Activated CD4-positive, alpha-beta T cell treated with anti-CD3 and anti-CD28 coated beads, Interleukin-2, amount 50 U/mL, for 48 hours (primary cell): ENCODE measurements at regions not wholly inside any gene's neighbourhood (a gene's known extent, or its start where the extent isn't known, plus 50 kb on each side); places are given as distances from the start of the nearest gene placed in this dataset.

Experiments
- DNase-seq, 2 experiments: peaks; one replicate each; pipeline ENCODE4 v3.0.0-alpha.2; 2020

DNA sequence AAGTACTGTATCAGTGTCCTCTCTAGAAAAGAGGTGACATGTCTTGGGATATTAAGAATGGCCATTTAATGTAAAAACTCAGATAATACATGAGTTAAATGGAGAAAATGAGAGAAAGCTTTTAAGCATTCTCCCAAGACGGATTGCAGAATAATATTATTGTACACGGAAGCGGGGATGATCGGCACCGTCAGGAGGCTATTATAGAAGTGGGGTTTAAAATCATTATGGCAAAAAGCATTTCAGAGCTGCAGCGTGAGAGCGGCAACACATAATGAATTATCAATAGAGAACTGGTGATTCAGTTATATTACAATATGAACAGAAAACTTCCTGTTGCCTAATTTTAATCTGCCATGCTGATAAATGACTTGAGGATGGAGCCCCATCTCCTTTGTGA lies 261.7 kb upstream of the IRX3 start:
- DNase-seq: no peak

DNA sequence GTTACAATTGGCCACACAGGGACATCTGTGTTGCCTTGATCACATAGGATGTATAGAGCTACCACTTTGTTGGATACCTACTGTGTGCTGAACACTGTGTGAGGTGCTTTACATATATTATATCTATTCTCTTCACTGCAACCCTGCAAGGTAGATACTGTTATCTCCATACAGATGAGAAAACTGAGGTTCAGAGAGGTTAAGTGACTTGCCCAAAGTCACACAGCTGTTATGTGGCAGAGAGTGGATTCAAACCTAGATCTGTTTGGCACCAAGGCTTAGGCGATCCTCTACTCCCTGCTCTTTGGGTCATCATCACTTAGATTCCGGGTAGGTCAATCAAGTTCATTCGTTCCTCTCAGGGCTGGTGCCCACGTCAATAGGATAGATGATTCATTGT lies 260.5 kb upstream of the IRX3 start:
- no peak for DNase-seq

DNA sequence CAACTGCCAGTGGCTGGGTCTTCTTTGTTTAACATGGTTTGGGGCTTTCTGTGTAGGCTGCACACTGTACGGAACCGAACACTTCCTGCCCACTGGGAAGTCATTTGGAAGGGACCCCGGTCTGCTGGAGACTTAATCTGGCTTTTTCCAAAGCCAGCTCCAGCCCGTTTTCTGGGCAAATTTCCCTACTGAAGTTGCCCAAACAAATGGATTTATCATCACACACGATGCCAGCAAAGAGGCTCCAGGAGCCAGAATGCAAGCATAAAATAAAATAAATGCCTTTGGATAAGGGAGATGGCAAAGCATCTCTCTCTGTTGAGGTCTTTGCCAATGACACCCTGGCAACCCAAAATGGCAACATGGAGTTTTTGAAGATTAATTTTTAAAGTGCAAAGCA lies 259.9 kb upstream of the IRX3 start:
- DNase-seq: no peak

DNA sequence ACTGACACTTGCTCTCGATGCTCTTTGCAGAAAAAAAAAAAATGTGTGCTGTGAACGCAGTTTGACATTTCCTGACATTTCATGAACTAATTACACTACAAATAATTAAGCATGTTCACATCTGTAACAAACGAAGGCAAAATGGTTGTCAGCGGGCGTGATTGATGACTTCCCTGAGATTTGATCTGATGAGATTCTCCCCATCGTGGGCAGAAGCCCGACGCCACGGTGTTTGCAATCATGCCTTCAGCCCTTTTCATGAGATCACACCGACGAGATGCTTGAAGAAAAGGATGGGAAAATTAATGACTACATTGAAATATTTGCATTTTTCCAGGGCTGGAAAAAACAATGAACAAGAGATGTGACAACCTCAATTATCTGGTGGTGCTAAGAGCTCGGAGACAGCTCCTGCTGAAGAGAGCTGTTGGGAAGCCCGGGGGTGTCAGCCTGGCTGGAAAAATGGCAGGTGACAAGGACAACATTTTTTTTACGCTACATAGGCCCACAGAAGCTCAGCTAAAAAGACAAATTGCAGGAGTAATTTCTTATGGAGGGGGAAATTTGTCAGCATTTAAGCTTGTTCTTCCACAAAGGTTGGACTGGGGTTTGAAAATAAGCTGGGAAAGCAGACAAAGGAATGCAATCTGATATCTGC lies 259.4 kb upstream of the IRX3 start:
- no peak for DNase-seq

DNA sequence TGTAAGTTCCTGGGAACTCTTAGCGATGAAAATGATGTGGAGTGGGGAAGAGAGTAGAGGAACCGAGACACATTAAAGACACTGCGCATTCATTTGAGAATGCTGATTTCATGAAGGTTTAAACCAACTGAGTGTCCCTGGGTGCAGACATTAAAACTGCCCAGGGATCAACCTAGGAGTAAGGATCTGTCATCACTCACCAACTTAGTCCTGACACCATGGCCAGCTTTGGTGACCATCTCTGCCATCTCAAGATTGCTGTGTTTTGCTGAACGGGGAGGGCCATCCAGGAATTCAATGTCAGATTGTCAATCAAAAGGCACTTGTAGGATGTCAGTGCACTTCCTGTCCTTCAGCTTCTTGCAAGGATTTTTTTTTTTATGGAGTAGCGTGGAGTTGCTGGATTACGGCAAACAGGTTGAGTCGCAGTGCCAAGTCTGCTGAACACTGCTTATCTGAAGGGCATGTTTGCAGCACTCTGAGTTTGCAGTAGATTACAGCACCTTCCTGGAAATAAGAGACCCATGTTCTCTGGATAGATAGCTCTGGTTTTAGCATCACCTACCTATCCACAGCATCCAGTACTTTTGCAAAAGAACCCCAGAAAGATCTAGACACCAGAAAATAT lies 258.1 kb upstream of the IRX3 start:
- DNase-seq: no peak

DNA sequence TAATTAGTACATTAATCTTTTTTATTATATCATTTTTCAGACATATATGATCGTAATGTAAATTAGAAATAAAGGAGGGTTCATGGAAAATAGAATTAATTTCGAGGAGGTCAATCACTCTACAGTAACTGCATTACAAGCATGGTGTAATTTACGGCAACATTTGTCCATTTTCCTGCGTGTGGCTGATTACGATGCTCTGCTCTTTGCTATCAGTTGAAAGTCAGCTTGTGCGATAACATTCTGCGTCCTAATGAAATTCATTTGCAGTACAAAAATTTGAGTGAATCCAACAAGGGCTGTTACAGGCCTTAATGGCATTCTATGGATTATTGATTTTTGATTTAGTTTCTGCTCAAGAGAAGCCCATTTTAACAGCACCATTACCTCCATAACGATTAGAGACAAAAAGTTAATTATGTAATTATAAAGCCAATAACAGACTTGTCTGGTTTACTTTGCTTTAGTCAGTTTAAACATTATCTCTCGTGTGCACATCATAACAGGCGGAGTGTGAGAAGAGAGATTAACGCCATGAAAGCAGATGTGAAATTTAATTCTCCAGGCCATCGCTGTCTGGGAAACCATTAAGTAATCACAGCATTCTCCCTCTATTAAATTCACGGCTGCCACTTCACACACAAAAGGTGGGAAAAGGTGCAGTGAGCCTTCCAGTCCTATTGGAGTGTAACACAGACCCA lies 256.4 kb upstream of the IRX3 start:
- DNase-seq: no peak

DNA sequence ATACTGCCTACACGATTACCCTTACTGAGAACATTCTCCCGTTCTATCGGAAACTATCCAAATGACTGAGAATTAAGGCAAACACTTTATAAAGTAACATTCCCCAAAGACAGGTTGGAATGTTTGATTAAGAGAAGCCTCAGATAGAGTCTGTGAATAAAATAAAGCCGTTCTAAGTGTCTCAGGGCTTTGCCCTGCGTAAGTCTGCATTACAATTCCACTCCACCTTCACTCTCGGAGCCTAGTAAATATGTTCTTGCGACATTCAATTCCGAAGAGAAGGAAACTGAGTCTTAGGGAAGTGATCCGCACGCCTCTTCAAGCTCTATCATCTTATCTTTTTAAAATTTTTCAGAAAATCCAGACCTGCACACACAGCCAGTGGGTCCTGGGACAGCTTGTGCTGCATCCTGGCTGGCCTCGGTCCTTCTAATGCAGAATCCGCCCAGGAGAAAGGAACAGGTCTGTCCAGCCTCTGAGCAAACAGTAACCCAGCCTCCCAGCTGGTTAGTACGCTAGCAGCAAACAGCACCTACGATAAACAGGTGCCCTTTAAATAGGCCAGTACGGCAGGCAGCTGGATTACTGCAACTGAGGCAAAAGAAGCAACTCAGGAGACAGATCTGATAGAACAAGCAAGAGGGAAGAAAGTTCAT lies 254.1 kb upstream of the IRX3 start:
- DNase-seq: no peak

DNA sequence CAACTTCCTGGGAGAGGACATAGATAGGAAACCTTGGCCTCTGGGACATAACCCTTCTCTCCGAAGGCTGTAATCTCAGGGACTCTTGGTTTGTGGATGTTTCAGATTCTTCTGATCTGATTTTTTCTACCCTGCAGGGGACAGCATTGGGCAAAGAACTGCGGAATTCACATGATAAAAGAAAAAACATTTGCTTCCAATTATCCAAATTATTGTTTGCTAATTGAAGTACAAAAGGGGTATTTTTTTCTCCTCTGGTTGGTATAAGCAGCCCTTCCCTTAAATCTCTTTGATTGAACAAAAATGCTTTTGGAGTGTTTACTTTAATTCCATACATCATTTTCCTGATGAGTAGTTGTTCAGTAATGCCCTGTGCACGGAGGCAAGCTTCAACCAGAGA lies 251.7 kb upstream of the IRX3 start:
- no peak for DNase-seq

DNA sequence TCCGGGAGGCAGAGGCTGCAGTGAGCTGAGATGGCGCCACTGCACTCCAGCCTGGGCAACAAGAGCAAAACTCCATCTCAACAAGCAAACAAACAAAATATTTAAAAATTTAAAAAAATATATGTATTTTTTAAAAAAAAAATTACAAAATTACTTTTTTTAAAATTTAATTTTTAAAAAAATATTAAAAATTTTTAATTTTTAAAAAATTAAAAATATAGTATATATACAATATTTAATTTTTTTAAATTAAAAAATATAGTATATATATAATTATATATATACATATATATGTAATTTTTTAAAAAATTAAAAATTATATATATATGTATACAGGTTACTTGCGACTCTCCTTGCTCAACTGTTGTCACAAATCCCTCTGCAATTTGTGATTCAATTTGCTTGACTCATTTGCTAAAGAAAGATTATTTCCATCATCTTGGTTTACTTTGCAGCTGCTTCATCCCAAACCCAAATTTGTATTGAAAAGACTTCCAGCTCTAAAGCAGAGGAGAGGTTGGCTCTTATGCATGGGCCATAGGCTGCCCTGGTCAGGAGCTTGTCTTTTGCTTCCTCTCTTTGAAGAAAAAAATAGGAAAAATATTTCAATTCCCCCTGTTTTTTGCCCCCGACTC lies 247.4 kb upstream of the IRX3 start:
- no peak for DNase-seq

DNA sequence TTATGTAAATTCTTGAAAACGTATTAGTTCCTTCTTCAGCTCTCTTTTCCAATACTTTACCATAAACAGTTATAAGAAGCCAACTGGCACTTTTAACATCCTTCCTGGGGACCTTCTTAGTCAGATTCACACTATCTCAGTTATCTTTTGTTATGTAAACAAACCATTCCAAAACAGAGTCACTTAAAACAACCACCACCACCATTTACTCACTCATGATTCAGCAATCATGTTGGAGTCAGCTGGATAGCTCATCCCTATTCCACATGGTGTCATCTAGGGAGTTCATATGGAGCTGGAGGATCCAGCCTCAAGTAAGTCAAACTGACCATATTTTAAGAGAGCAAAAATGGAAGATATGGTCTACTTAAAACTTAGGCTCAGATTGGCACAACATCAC lies 240.3 kb upstream of the IRX3 start:
- DNase-seq: no peak

DNA sequence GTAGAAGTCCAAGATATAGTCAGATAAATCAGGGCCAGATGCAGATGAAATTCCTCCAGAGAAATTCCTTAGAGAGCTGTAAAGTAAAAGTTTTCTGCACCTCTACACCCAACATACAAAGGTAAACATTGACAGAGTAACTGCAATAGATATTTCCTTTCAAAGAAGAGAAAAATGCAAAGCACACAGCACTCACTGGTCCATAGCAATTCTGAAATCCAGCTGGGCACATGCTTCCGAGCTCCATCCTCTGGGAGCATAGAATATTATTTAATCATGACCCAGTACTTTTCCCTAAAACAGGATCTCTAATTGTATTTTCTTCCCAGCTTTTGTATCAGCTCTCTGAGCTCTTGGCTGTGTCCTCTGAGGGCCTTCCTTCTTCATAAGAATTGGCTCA lies 239.5 kb upstream of the IRX3 start:
- no peak for DNase-seq

DNA sequence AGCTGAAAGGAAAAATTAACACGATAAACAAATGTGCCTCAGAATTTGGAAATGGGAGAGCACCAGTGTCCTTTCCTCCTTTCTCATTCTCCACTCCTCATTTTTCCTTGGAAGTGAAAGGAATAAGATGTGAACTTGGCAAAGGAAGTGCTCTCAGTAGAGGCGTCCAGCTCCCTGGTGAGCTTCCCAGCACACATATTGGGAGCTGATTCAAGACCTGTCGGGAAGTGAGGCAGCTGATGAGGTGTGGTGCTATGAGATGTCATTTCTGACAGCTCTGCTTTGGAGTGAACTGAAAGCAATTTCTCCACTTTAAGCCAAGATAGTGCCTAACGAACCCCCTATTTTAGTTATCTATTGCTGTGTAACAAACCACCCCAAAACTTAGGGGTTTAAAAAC lies 238.5 kb upstream of the IRX3 start:
- DNase-seq: no peak

DNA sequence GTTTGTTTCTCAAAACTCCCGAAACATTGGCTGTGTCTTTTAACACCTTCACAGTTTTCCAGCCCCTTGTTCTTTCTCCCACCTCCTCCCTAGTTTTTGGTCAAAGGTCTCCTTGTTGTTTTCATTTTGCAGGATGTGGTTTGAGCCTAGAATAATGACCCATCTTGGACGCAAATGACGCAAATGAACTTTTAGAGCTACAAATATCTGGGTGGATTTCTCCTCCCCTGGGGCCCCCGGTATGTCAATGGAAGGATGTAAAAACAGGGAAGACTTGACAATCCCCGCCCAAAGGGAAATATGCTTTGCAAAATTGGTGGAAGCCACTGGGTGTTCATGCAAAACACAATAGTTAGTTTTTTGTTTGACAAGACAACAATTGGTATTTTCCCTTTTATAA lies 236.0 kb upstream of the IRX3 start:
- no peak for DNase-seq

DNA sequence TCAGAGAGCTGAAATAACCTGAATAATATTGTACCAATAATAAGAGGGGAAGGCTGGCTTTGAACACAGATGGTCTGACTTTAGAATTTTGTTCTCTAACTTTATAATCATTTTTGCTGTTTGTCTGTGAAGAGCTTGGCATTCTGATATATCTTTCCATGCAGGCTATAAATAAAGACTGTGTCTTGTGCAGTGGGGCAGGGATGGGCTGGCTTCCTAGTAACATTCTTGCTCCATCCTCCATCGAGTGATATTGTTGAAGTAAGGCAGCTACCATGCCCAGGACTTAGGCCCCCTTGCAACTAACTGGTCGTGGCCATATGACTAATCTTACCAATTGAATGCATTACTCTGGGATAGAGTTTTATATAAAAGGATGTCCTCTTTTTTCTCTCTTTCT lies 234.7 kb upstream of the IRX3 start:
- DNase-seq: no peak

DNA sequence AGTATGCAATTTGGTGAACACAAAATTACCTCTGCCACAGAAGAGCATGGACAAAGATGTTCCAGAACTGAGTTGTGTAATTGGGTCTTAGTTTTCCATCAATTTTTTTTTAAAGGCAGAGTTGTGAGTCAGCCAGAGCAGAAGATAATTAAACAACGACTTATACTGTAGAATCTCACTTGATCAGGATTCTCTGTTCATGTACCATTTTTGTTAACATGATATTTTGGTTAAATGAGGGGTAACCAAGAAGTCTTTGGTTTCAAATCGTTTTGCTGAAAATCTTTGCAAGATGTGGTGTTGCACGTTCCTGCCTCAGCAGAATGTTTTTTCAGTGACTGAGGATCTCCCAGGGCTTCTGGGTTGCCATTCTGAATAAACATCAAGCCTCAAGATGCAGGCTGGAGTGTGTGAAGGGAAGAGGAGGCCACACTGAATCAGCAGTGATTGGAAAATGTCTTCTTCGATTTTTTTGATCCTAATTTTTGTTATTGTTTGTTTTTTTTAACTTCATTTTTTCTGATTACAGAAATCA lies 232.6 kb upstream of the IRX3 start:
- DNase-seq: no peak

DNA sequence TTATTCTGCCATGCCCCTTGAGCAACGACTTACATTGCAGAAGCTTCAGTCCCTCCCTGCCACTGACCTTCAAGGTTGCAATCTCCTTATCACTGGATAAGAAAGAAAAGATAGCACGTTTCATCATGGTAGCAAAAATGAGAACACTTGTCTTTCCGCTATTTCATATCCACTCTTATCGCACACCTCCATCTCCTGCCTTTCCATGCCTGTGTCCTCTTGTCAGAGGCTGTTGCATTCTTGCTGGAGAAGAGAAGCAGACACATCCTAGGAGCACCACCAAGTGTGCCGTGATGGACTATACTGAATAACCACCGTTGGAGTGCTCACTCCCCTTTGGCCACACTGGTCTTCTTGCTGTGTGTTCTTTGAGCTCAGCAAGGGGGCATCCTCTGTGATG lies 230.6 kb upstream of the IRX3 start:
- DNase-seq: no peak

DNA sequence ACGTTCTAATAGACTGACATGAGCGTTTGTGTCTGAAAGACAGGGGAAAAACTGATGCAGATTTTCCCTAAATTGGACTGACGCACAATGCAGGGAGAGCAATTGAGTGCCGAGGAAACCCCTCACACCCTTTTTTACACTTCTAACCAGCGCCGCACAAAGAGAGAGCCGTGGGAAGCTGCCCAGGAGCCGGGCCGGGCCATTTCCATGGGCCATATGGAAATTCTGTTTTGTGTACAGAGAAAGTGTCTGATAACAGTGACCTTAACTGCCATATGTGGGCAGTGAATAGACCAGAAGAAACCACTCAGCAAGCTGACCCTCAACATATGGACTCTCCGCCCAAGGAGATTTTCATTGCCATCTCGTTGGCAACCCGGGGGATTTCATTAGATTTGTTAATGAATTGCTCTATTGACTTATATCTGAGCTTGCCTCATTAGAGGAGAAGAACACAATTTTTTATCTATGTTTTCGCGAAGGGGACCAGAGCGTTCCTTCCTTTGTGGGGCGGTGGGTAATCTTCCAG lies 225.9 kb upstream of the IRX3 start:
- DNase-seq: no peak

DNA sequence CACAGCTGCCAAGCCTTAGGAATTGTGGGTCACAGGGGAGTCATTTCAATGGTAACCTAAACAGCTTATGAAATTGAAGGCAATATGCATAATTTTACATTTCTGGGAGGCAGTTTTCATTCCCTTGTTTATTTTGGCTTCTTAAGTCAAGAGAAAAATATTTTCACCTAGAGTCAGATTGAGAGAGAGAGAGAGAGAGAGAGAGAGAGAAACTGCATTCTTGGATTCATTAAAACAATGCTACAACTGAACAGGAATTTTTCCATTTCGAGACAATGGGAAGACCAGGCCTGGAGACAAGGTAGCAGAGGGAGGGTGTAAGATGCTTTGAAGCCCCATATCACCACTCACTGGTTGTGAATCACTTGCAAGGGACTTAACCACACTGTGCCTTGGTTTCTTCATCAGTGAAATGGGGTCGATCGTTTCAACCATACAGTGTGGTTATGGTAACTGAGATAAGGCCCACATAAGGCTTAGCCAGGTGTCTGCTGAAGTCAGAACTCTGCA lies 224.7 kb upstream of the IRX3 start:
- no peak for DNase-seq

DNA sequence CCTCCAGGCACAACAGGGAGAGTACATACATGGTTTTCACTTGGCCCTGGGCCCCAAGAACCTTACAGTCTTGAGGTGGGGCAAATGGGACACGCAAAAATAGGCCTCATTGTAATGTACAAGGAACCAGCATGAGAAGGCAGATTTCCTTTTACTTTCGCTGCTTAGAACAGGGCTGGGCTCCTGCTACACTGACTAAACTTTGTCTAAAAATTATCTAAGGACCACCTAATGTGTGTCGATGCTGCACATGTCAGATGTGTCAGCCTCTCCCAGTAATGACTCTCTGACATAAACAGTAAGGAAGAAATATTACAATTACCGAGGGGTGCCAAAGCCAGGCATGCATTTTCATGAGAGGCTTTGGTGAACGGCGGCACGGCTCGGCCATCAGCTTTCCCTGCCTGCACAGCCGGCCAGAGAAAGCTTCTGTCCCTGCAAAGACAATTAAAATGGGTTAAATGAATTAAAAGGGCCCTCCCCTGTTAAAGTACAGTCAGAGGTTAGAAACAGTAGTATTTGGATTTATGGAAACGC lies 224.2 kb upstream of the IRX3 start:
- no peak for DNase-seq

DNA sequence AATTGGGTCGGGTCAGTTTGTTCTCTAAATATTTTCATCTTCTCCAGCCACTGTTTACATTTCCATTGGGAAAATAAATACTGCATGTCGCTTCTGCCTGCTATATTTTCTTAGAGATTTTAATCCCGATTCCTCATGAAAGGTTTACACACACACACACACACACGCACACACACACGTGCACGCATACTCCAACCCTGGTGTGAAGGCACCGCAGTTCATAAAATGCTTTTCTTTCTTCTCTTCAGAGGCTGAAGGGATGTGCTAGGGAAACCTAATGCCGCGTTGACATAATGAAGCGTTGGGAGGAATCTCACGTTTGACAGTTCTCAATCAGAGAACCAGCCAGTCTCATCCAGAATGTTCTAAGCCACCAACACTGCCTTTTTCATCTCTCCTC lies 222.9 kb upstream of the IRX3 start:
- DNase-seq: no peak

DNA sequence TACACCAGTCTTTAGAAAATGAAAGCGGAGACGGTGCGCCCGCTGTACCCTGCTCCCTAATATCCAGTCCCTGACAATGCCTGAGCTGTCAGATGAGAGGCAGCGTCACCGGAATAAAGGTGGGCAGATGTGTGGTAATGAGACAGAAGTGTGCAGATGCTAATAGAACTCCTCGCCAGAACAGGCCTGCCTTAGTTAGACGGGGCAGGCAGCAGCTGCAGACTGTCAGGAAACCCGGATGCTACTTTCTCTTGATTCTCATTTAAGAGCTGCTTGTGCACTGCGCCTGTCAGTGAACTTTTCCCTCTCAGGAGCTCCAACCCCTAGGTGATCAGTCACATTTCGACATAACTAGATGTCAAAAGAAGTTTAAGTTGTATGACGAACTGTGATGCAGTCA lies 221.8 kb upstream of the IRX3 start:
- no peak for DNase-seq

DNA sequence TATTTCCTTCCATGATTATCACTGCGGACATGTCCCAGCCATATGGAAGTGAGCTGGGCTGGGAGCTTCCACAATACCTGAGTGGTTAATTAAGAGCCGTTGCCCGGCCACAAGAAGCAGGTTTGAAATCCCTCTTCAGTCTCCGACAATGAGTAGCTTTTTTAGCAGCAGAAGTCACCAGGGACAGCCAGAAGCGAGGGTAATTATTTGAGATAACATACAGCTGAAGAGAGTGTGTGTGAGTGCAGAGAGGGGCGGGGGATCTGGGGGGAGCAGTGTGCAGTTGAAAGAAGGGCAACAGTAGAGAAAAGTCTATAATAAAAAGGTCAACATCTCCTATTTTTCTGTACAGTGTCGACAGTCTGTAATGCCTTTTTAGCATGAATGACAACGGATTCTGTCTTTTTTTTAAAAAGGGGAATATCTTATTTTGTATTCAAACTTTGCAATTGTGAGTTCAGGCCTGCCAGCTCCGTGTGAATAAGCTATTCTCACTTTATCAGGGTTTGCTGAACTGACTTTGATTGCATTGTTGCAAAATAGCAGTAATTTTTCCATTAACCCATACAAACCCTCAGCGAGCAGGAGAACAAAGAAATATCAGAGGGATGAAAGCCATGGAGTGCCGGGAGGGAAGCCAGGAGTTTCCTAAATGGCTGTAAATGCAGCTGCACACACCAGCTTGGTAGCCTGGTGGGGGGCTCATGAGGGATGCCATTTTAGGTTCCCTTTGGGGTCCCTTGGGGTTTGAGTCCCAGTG lies 220.3 kb upstream of the IRX3 start:
- no peak for DNase-seq
